NCI-H1694 treated with DMSO at 0.1 percent for 48 hours (cell line): ENCODE measurements at regions not wholly inside any gene's neighbourhood (a gene's known extent, or its start where the extent isn't known, plus 50 kb on each side); places are given as distances from the start of the nearest gene placed in this dataset.
"Not testable (repeated sequence)": the region's sequence is repeated elsewhere in the genome, so short reads cannot be mapped to it uniquely, and the experiment has no call there.

Experiments used
- DNase-seq: peaks from one replicate; lab custom pipeline; 2025; lab: John Stamatoyannopoulos, UW

GRCh38 chr2:95686056-95686825, 94.4 kb downstream of the TRIM43 start:
- DNase-seq = not testable (repeated sequence)

DNA sequence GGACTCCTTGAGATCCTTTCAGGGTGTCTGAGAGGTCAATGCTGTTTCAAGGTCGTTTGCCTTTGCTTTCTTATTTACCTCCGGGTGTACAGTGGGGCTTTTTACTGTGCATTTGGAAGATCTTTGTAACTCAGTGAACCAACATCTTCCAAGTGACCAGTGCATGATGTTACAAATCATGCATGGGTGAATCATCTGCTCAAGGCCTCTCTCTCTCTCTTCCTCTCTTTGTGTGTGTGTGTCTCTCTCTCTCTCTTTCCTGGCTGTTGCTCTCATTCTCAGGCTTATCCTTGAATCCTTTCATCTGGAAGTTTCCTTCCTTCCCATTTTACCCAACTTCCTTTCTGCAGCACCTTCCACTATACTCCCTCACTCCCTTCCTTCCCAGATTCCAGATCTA, 96.1 kb downstream of the TRIM43 start:
- DNase-seq = not testable (repeated sequence)

DNA sequence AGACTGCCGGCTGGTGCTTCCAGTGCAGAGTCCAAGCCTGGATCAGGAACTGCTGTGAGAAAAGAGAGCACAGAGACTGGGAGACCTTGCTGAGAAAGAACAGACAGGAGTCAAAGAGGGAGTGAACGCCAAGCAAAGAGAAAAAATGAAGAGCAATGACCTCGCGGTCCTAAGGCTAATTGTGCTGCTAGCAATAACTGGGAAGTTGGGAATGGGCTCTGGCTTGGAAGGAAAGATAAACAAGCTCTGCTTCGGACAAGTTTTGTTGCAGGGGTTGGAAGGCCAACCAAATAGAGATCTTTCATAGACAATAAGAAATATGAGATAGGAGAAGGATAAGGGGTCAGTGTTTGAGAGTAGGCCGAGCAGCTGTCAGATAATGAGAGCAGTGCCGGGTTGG, 99.4 kb downstream of the TRIM43 start:
- not testable (repeated sequence) for DNase-seq

- DNase-seq = not testable (repeated sequence)
These were observed 101.5 kb downstream of the TRIM43 start for GRCh38 chr2:95693071-95693846.

GRCh38 chr2:95695613-95696012, 103.8 kb downstream of the TRIM43 start:
- DNase-seq = no peak

DNA sequence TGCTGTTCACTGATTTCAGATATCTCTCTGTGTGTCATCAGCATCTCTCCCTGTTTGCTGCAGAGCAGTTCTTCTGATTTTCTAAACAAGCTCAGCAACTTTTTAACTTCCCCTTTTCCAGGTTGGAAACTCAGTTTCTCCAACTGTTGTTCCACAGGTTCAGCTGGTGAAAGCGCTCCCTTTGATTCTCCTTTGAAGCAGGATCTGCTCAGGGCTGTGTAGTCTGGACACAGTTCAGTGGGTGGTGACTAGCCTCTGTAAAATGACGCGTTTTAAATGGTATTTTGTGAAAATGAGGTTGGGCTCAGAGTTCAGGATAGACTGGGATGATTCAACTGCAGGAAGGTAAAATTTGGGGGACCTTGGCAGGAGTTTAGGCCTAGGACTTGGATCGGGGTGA, 106.3 kb downstream of the TRIM43 start:
- no peak for DNase-seq

- DNase-seq = not testable (repeated sequence)
These were observed 107.7 kb downstream of the TRIM43 start for GRCh38 chr2:95699201-95700184.

DNA sequence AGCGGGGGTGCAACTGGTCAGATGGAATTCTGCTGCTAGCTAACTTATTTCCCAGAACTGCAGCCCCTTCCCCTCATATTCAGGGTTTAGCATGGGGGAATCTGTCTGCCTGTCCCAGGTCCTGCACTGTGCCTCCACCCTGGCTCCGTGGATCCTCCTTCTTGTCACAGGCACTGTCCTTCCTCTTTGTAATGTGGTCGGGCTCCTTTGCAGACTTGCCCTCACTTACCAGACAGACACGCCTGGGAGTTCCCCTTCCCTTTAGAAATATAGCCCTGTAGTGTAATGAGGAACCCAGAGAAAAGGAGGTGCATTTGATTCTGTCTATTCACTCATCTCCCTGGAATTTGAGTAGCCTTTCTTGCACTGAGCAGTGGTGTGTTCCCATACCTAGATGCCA, 108.7 kb downstream of the TRIM43 start:
- no peak for DNase-seq

- no peak for DNase-seq
These were observed 110.7 kb downstream of the TRIM43 start for GRCh38 chr2:95702471-95702870.

- DNase-seq = not testable (repeated sequence)
These were observed 115.4 kb downstream of the TRIM43 start for GRCh38 chr2:95707161-95707560.

GRCh38 chr2:95707837-95708236, 116.0 kb downstream of the TRIM43 start:
- DNase-seq = no peak

GRCh38 chr2:95709831-95710230, 118.0 kb downstream of the TRIM43 start:
- DNase-seq = no peak

DNA sequence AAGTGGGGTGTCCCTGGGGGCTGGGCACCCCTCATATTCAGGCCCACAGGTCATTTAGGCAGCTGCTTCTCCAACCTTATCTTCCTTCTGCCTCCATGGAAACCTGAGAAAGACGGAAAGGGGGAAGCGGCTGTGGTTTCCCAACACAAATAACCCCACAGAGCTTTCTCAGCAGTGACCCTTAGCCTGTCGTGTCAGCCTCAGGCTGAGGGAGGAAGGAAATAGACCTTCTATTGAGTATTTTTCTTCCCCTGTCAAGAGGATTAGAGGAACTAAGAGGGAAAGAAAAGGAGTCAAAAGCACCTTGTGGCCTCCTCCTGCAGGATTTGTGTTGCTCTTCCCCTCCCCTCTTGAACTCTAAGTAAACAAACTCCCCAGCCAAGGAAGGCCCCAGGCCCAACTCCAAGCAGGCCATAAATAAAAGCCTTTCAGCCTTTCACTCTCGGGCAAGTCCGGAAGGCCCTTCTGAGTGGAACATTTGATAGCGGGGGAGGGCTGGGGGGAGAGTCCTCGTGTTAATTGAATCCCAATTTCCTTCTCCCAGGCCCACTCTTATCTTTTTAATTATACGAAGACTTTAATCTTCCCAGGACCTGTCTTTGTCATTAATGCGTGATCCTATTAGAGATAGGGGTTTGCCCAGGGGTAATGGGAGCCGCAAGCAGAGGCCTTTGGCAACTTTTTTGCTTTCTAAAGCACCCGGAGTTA, 121.8 kb downstream of the TRIM43 start:
- DNase-seq = not testable (repeated sequence)

DNA sequence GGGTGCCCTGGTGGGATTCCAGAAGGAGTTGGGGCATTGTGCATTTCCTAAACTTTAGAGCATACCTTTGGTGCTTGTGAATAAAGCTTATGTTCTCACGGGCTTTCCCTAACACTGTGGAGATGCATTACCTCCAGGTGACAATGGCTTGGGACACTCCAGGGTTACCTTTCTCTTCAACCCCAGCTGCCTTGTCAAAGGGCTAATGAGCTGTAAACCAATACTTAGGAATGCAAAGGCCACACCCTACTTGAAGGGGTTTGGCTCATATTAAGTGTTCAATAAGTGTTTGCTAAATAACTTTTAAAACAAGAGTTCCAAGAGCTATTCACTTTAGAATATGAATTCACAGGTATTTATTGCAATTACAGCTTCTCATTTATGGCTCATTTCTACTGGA, 122.6 kb downstream of the TRIM43 start:
- not testable (repeated sequence) for DNase-seq

GRCh38 chr2:95719473-95720060, 127.8 kb downstream of the TRIM43 start:
- no peak for DNase-seq

GRCh38 chr2:95721726-95722125, 129.9 kb downstream of the TRIM43 start:
- DNase-seq = no peak

GRCh38 chr2:95722131-95722697, 130.4 kb downstream of the TRIM43 start:
- no peak for DNase-seq

DNA sequence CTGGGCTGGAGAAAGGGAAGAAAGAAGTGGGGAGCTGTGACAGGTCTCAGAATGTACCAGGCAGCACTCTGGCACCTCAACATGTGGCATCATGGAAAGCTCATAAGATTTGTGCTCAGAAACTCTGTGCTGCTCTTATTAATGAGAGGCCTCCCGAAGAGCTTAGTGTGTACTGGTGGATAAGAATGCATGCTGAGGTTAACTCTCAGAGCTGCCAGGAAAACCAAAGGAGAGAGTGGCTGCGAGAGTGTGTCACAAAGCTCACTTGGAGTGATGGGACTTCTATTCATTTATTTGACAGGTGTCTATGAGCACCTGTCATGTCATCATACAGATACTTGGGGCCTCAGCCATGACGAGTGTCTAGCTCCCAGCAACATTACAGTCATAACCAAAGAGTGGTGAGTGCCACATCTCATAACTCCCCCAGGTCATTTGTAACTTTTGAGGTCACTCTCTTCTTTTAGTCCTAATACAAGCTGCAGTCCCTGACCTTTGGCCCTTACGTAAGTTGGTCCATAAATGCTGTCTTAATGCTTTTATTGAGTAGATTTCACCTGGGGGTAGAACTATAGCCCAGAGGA, 131.9 kb downstream of the TRIM43 start:
- not testable (repeated sequence) for DNase-seq

- not testable (repeated sequence) for DNase-seq
These were observed 133.4 kb downstream of the TRIM43 start for GRCh38 chr2:95725191-95725590.

DNA sequence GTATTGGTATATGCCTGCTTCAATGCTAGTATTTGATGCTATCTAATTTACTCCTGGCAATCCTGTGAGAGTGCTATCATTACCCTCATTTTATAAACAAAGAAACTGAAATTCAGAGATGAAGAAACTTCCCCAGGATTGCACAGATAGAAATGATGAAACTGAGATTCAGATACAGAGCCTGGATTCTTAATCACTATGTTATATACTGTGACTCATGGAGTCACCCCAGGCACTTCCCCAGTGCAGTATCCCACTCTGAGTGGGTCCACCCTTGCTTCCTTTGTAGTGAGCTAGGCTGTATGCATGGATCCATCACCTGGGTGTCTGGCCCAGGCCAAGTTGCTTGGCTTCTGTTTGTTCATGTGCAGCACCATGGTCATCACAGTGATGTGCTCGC, 133.9 kb downstream of the TRIM43 start:
- not testable (repeated sequence) for DNase-seq
